GM23338 (cell line): ENCODE measurements at regions not wholly inside any gene's neighbourhood (a gene's known extent, or its start where the extent isn't known, plus 50 kb on each side); places are given as distances from the start of the nearest gene placed in this dataset.

ENCODE experiments used
- CREB1 ChIP-seq: fragments of 250-450 bp; sonication (Bioruptor Pico); IDR thresholded peaks from 2 replicates; pipeline ENCODE4 v1.5.0; 2020; ENCODE audit warnings: low read depth, mild to moderate bottlenecking, moderate library complexity
- EZH2 ChIP-seq: fragments of 200-600 bp; sonication (generic); IDR thresholded peaks from one replicate; pipeline ENCODE4 v1.8.0; 2017; ENCODE audit warnings: antibody characterized with exemption, mild to moderate bottlenecking, low read depth; ENCODE audit not compliant: unreplicated experiment
- EZH2phosphoT487 ChIP-seq: fragments of 200-600 bp; sonication (generic); IDR thresholded peaks from one replicate; pipeline ENCODE4 v1.8.1; 2018; ENCODE audit warnings: antibody characterized with exemption; ENCODE audit not compliant: unreplicated experiment
- JUNB ChIP-seq: IDR thresholded peaks from one replicate; pipeline ENCODE4 v1.6.1; 2016; ENCODE audit warnings: antibody characterized with exemption; ENCODE audit not compliant: unreplicated experiment
- NANOG ChIP-seq: IDR thresholded peaks from 2 replicates; pipeline ENCODE4 v1.6.1; 2016; ENCODE audit warnings: antibody characterized with exemption, borderline replicate concordance
- POLR2AphosphoS5 ChIP-seq: IDR thresholded peaks from 2 replicates; pipeline ENCODE4 v1.6.1; 2016; ENCODE audit warnings: antibody characterized with exemption, low read depth
- STAT1 ChIP-seq: IDR thresholded peaks from one replicate; pipeline ENCODE4 v1.6.1; 2016; ENCODE audit warnings: antibody characterized with exemption; ENCODE audit not compliant: unreplicated experiment
- ZNF114 ChIP-seq: fragments of 250-450 bp; sonication (Bioruptor Pico); IDR thresholded peaks from 2 replicates; pipeline ENCODE4 v1.5.0; 2020; ENCODE audit warnings: mild to moderate bottlenecking, moderate library complexity
- ZNF331 ChIP-seq: fragments of 250-450 bp; sonication (Bioruptor Pico); IDR thresholded peaks from 2 replicates; pipeline ENCODE4 v1.5.0; 2020; ENCODE audit warnings: low read depth, mild to moderate bottlenecking, moderate library complexity
- TF ChIP-seq, protein P1 (sequence below), 2 experiments: fragments of 200-600 bp in 1 of 2; sonication (generic) in 1 of 2; conservative IDR thresholded peaks; 2 replicates each; pipeline versions ENCODE4 v1.5.1 to v1.6.1; 2016 to 2017; ENCODE audit warnings: antibody characterized with exemption in 2 of 2, low read depth in 2 of 2, mild to moderate bottlenecking in 2 of 2, moderate library complexity in 1 of 2
- TF ChIP-seq, protein P2 (sequence below): IDR thresholded peaks from one replicate; pipeline ENCODE4 v1.6.1; 2018; ENCODE audit warnings: antibody characterized with exemption; ENCODE audit not compliant: unreplicated experiment

DNA sequence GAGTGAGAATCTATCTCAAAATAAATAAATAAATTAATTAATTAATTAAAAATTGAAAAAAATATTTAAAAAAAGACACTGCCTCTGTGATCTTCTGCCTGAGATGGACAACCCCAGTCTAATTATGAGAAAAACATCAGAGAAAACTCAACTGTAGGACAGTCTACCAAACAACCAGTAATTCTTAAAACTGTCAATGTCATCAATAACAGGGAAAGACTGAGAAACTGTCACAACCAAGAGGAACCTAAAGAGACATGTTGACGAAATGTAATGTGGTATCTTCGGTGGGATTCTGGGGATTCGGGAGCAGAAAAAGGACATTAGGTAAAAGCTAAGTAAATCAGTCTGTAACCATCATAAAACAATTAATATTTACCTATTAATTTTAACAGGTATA is 265.4 kb upstream of the LMCD1 start:
- TF ChIP-seq, protein P1, sequence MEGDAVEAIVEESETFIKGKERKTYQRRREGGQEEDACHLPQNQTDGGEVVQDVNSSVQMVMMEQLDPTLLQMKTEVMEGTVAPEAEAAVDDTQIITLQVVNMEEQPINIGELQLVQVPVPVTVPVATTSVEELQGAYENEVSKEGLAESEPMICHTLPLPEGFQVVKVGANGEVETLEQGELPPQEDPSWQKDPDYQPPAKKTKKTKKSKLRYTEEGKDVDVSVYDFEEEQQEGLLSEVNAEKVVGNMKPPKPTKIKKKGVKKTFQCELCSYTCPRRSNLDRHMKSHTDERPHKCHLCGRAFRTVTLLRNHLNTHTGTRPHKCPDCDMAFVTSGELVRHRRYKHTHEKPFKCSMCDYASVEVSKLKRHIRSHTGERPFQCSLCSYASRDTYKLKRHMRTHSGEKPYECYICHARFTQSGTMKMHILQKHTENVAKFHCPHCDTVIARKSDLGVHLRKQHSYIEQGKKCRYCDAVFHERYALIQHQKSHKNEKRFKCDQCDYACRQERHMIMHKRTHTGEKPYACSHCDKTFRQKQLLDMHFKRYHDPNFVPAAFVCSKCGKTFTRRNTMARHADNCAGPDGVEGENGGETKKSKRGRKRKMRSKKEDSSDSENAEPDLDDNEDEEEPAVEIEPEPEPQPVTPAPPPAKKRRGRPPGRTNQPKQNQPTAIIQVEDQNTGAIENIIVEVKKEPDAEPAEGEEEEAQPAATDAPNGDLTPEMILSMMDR (conservative IDR thresholded peaks at IDR 0.05; ENCODE audit: low read depth in 2 of 2): no peak
- TF ChIP-seq EZH2: no peak
- TF ChIP-seq, protein P2, sequence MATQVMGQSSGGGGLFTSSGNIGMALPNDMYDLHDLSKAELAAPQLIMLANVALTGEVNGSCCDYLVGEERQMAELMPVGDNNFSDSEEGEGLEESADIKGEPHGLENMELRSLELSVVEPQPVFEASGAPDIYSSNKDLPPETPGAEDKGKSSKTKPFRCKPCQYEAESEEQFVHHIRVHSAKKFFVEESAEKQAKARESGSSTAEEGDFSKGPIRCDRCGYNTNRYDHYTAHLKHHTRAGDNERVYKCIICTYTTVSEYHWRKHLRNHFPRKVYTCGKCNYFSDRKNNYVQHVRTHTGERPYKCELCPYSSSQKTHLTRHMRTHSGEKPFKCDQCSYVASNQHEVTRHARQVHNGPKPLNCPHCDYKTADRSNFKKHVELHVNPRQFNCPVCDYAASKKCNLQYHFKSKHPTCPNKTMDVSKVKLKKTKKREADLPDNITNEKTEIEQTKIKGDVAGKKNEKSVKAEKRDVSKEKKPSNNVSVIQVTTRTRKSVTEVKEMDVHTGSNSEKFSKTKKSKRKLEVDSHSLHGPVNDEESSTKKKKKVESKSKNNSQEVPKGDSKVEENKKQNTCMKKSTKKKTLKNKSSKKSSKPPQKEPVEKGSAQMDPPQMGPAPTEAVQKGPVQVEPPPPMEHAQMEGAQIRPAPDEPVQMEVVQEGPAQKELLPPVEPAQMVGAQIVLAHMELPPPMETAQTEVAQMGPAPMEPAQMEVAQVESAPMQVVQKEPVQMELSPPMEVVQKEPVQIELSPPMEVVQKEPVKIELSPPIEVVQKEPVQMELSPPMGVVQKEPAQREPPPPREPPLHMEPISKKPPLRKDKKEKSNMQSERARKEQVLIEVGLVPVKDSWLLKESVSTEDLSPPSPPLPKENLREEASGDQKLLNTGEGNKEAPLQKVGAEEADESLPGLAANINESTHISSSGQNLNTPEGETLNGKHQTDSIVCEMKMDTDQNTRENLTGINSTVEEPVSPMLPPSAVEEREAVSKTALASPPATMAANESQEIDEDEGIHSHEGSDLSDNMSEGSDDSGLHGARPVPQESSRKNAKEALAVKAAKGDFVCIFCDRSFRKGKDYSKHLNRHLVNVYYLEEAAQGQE: no peak
- no peak for TF ChIP-seq POLR2AphosphoS5
- no peak for TF ChIP-seq NANOG
- TF ChIP-seq CREB1 (CRISPR knock-in tag): no peak
- no peak for TF ChIP-seq ZNF114
- no peak for TF ChIP-seq EZH2phosphoT487
- no peak for TF ChIP-seq JUNB
- TF ChIP-seq ZNF331 (CRISPR knock-in tag): no peak
- TF ChIP-seq STAT1: no peak
